ENCODE measurements at regions not wholly inside any gene's neighbourhood (a gene's known extent, or its start where the extent isn't known, plus 50 kb on each side); places are given as distances from the start of the nearest gene placed in this dataset.

DNA sequence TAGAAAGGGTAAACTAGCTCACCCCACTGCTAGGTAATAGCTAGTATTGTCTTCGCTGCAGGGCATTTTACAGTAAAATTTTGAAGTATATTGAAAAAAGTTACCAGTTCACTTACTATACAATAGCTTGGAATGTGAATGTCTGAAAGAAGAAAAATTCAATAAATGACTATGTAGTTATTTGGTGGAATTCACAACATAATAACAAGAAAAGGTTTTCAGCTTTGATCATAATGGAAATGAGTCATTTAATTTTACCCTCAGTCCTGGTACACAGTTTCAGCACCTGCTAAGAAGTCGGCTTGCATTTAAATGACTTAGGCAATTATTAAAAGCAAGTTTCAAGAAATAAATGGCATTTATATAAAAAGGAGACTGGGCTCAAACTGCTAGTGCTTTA, 90.4 kb downstream of the NUP35 start:
- DNase-seq (ENCODE audit: low read depth, low spot score) = no peak

GRCh38 chr2:183215917-183216316, 91.7 kb downstream of the NUP35 start:
- no peak for DNase-seq (ENCODE audit: low read depth, low spot score)
- no peak overlapping the region for H3K4me3 ChIP-seq (ENCODE audit: low read length)

More for the DNA sequence above, 90.4 kb downstream of the NUP35 start:
- H3K4me3 ChIP-seq (ENCODE audit: low read length) = no peak overlapping the region

- no peak overlapping the region for H3K4me3 ChIP-seq (ENCODE audit: low read length)
- DNase-seq (ENCODE audit: low read depth, low spot score) = no peak
These were observed 95.6 kb downstream of the NUP35 start for GRCh38 chr2:183219888-183220287.

- DNase-seq (ENCODE audit: low read depth, low spot score) = no peak
- H3K4me3 ChIP-seq (ENCODE audit: low read length) = no peak overlapping the region
These were observed 98.5 kb downstream of the NUP35 start for GRCh38 chr2:183222751-183223150.

DNA sequence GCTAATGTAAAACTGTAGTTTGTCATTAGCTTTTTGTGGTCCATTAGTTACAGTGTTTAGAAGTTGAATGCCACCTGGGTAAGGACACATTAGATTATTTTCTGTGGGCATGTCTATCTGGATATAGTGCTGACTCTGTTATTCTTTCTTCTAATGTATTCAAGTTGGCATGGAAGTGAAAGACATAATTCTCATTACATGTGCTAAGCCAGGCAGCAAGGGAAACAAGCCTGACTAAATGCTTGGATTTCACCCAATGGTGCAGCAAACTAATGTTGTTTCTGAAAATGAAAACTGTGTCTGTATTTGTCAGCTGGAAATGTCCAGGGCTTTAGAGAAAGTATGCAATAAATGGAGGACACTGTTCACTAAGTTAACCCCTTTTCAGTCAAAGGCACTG, 100.7 kb downstream of the NUP35 start:
- DNase-seq (ENCODE audit: low read depth, low spot score) = no peak
- no peak overlapping the region for H3K4me3 ChIP-seq (ENCODE audit: low read length)

GRCh38 chr2:183227176-183227575, 102.9 kb downstream of the NUP35 start:
- DNase-seq (ENCODE audit: low read depth, low spot score) = no peak
- no peak overlapping the region for H3K4me3 ChIP-seq (ENCODE audit: low read length)

DNA sequence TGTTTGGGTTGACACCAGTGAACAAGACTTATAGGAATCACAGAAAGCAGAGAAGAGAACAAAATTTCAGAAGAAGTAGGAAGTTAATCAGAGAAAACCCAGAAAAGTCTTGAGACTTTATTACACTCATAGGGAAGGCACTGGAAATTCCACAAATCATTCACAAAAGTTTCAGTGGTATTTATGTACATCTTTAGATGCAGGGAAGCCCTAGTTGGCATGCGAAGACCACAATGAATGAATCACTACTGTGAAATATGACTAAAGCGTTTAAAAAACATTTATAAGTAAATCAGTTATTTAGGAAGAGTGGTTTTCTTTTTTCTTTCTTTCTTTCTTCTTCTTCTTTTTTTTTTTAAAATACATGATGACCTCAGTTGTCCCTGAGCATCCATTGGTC, 105.1 kb downstream of the NUP35 start:
- no peak for DNase-seq (ENCODE audit: low read depth, low spot score)

GRCh38 chr2:183232161-183232865, 108.1 kb downstream of the NUP35 start:
- DNase-seq (ENCODE audit: low read depth, low spot score) = no peak
- no peak overlapping the region for H3K4me3 ChIP-seq (ENCODE audit: low read length)

More for the DNA sequence above, 105.1 kb downstream of the NUP35 start:
- H3K4me3 ChIP-seq (ENCODE audit: low read length) = no peak overlapping the region

- DNase-seq (ENCODE audit: low read depth, low spot score) = no peak
- no peak overlapping the region for H3K4me3 ChIP-seq (ENCODE audit: low read length)
These were observed 118.7 kb downstream of the NUP35 start for GRCh38 chr2:183242937-183243336.

- no peak overlapping the region for H3K4me3 ChIP-seq (ENCODE audit: low read length)
- no peak for DNase-seq (ENCODE audit: low read depth, low spot score)
These were observed 119.5 kb downstream of the NUP35 start for GRCh38 chr2:183243758-183244157.

GRCh38 chr2:183244300-183244844, 120.1 kb downstream of the NUP35 start:
- no peak for DNase-seq (ENCODE audit: low read depth, low spot score)
- H3K4me3 ChIP-seq (ENCODE audit: low read length) = no peak overlapping the region

DNA sequence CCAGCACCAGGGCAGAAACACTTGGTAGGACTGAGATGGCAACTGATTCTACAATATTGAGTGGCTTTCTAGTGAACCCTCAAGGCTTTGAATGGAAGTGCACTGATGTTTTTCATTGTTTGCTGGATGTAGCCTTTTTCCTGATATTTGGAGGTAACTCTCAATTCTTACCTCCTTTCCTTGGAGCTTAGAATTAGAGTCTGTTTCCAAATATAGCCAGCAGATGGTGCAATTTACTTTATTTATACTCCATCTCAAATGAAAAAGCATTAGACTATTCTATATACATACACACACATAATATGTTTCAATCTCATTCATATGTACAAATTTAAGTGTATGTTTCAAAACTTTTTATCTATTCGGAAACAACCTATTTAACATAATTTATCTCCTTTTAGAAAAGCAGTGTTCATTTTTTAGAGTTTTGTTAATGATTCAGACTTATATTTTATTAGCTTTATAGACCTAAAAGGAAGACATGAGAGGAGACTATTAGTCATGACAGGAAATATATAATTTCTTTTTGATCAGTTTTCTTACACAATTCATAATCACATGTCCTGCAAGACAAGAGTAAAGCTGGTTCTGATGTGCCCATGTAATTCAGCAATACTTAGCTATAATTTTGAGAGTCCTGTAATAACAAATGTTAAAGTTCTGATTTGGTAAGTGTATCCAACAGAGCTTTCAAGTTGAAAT, 124.8 kb downstream of the NUP35 start:
- H3K4me3 ChIP-seq (ENCODE audit: low read length) = no peak overlapping the region
- DNase-seq (ENCODE audit: low read depth, low spot score) = peak; percentile 18

DNA sequence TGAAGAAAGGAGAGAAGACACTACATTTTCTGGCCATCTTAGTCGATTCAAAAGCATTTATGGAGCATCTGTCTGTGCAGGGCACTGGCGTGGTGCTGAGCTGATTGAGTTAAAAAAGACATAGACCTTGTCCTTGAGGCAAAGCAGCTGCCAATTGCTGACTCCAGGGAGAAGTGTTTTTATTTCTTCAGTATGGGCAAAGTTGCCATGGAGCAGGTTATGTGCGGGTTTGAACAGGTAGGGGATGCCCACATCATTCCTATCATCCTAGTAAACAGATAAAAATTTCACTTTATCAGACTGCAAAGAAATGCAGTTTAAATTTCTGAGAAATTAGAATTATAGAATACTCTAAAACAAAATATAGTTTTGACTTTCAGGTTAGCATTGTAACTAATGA, 125.8 kb downstream of the NUP35 start:
- no peak overlapping the region for H3K4me3 ChIP-seq (ENCODE audit: low read length)
- DNase-seq (ENCODE audit: low read depth, low spot score) = no peak

- no peak for DNase-seq (ENCODE audit: low read depth, low spot score)
- no peak overlapping the region for H3K4me3 ChIP-seq (ENCODE audit: low read length)
These were observed 126.2 kb downstream of the NUP35 start for GRCh38 chr2:183250472-183250871.

DNA sequence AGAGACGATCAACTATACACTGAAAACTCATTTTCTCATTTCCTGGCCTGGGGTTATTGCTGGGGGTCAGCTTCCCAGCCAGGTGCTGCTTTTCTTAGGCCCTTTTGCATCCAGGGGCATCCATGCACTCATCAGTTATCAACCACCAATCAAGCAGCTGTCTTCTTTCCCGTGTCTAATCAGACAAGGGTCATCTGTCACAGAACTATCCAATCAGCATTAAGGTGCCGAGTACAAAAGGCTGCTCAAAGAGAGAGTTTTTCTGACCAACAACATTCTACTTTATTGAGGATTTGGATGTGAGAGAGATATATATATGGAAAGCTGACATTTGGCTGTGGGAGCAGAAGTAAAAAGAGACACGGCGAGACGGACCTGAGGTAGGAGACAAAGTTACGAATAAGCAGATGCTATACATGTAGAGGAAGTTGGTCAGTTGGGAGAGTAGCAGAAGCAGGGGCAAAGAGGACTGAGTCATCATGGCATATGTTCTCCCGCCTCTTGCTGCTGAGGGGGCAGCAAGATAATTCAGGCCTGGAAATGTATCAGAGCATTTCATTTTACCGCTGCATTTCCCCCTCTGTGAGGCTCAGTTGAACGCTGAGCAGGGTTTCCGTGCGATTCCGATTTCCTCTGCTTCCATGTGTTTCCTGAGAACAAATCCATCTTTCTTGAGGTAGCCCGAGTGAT, 129.3 kb downstream of the NUP35 start:
- no peak overlapping the region for H3K4me3 ChIP-seq (ENCODE audit: low read length)
- no peak for DNase-seq (ENCODE audit: low read depth, low spot score)

DNA sequence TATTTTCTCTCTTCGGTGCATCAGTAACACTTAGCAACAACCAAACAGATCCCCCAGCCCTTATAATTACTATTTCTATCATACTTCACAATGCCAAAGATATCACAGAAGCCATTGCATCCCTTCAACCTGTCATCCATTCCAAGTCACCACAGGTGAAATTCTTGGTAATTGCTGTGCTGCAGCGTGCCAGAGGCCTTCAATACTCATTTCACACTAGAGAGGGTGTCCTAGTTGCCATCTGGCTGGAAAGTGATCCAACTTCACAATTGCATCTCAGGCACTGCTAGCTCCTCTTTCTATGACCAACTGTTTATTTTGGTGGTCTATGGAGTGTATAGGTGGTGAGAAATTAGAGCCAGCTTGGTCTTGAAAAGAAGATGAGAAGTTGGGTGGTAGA, 131.2 kb downstream of the NUP35 start:
- no peak for DNase-seq (ENCODE audit: low read depth, low spot score)
- H3K4me3 ChIP-seq (ENCODE audit: low read length) = no peak overlapping the region

- no peak overlapping the region for H3K4me3 ChIP-seq (ENCODE audit: low read length)
- no peak for DNase-seq (ENCODE audit: low read depth, low spot score)
These were observed 135.7 kb downstream of the NUP35 start for GRCh38 chr2:183259921-183260320.

DNA sequence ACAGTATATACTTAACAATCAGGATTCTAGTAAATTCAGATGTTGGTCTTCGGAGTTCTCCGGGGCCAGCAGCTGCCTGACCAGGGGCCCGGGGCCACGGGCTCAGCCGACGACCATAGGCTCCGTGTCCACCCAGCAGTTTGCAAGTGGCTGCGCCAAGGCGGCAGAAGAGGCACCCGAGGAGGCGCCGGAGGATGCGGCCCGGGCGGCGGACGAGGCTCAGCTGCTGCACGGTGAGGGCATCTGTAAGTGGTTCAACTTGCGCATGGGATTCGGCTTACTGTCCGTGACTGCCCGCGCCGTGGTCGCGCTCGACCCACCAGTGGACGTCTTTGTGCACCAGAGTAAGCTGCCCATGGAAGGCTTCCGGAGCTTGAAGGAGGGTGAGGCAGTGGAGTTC, 136.3 kb downstream of the NUP35 start:
- no peak overlapping the region for H3K4me3 ChIP-seq (ENCODE audit: low read length)
- DNase-seq (ENCODE audit: low read depth, low spot score) = no peak

DNA sequence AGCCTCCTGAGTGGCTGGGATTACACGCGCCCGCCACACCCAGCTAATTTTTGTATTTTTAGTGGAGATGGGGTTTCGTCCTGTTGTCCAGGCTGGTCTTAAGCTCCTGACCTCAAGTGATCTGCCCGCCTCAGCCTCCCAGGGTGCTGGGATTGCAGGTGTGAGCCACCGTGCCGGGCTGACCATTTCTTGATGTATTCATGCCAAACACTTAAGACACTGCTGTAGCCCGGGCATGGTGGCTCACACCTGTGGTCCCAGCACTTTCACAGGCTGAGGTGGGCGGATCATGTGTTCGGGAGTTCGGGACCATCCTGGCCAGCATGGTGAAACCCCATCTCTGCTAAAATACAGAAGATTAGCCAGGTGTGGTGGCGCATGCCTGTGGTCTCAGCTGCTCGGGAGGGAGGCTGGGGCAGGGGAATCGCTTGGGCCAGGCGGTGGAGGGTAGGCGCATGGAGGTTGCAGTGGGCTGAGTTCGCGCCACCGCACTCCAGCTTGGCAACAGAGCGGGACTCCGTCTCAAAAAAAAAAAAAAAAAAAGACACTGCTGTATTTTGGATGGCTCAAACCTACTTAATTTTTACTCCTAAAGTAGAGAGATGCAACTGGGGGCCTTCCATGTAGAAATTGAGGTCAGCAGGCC, 140.8 kb downstream of the NUP35 start:
- DNase-seq (ENCODE audit: low read depth, low spot score) = no peak

More for the DNA sequence above, 140.8 kb downstream of the NUP35 start:
- H3K4me3 ChIP-seq (ENCODE audit: low read length) = no peak overlapping the region
